T-helper 9 cell (primary cell): ENCODE measurements at regions not wholly inside any gene's neighbourhood (a gene's known extent, or its start where the extent isn't known, plus 50 kb on each side); places are given as distances from the start of the nearest gene placed in this dataset.
A peak's percentile ranks its signal among the peaks of the same experiment; 100 is the strongest.

Experiments used
- DNase-seq: peaks from one replicate; pipeline ENCODE4 v3.0.0-alpha.2; 2020

GRCh38 chr1:65687428-65688214 is 105.1 kb upstream of the PDE4B start:
- peak; percentile 74 for DNase-seq

DNA sequence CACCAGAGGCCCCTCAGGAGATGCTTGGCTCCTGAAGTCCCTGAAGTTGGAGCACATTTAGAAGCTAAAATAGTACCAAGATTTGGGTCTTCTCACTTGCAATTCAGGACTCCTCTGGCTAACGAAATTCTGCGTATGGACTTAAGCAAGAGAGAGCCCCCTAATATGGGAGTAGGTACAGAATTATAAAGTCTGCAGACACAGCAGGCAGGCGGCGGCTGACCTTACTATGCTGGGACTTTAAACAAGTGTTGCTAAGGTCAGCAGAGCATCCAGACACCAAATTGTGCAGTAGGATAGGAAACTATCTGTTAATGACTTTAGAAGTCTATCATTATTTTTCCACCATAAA is 104.5 kb upstream of the PDE4B start:
- DNase-seq = no peak

- no peak for DNase-seq
These were observed 103.8 kb upstream of the PDE4B start for GRCh38 chr1:65688848-65689247.

- no peak for DNase-seq
These were observed 101.4 kb upstream of the PDE4B start for GRCh38 chr1:65691152-65691900.

DNA sequence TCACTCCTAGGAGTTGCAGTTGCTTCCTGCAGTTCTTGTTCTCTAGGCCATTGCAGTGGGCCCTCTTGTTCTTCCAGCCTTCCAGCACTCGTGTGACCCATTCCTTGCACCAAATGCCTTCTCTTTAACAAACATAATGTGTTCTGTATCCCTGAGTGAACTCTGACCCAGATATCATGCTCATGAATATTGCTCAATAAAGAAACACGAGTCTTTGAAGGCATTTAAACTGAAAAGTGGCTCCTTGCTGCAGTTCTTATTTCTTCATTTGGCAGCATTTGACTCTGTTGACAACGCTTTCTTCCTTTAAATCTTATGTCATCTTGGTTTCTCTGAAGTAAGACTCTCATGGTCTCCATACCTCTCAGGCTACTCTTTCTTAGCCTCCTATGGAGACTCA is 100.7 kb upstream of the PDE4B start:
- DNase-seq = no peak

DNA sequence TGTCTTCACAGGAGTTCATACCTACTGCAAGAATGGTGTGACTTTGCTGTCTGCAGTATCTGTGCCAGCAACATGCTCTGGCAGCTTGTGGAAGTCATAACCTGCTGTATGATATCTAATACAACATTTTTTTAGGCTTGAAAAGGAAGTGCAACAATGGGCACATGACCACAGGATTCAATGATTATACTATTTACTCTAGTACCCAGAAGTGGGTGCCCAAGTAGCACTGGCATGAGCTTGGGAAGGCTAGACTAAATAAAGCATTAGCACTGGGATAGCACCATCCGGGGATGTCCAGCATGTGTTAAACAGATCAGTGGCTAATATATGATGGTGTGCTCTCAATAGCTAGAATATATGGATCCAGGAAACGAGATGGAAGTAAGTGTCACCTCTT is 98.6 kb upstream of the PDE4B start:
- DNase-seq = no peak

DNA sequence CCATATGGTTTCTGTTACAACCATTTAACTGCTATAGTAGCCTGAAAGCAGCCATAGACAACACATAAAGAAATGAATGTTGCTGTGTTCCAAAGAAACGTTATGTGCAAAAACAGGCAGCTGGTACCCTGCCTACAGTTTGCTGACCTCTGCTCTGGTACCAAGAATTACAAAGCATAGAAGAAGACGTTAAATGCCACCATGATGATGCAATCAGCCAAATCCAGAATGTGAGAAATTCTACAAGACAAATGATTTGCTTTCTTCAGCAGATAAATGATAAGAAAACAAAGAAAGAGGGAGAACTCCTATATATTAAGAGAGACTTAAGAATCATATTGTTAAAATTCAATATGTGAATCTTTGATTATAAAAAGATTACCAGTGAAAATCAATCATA is 97.8 kb upstream of the PDE4B start:
- no peak for DNase-seq

DNA sequence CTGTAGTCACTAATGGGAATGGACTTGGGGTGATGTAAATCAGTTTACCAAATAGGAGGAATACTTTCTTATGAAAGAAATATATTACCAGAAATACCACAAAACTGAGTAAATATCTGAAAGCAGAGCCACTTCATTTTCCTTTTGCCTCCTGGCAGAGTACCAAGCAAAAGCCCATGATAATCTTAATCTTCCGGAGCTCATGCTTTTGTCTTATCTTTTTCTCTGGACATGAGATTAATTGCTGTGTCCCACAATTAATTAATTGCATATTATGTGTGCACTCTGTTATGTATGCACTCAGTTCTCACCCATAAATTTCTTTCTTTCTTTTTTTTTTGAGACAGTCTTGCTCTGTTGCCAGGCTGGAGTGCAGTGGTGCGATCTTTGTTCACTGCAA is 94.1 kb upstream of the PDE4B start:
- no peak for DNase-seq

- DNase-seq = no peak
These were observed 88.8 kb upstream of the PDE4B start for GRCh38 chr1:65703853-65704252.

DNA sequence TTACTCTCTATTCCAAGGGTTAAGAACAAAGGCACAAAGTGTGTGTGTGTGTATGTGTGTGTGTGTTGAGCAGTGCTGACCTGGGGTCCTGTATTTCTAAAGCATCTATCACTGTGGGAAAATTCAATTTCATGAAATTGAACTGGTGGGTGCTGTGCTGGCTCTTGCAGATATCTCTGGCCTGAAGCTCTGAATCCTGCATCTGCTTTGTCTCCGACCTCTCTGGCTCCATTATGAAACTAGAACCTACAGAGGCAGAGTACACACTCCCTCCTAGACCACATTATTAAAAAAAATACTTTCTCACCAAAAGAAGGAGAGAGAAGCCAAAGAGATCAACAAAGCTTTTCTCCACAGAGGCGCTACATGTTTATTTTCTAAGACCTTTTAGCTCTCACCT is 88.4 kb upstream of the PDE4B start:
- no peak for DNase-seq

- no peak for DNase-seq
These were observed 74.8 kb upstream of the PDE4B start for GRCh38 chr1:65717815-65718454.

DNA sequence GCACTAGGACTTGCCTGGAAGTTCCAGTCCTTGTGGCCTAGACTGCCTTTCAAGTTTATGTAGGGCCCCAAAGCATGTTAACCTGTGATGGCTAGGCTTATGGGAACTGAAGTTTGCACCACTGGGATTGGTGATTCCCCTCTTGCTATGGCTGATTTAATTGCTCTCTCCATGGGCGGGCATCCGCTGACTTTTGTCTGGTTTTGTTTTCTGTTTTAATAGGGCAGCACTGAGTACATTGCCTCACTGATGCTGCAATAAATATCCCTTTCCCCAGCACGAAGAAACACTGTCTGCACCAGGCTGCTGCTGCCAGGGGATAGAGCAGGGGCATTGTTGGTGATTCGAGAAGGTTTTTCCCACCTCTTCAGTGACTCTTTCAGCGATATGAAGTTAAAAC is 73.3 kb upstream of the PDE4B start:
- no peak for DNase-seq

- no peak for DNase-seq
These were observed 70.2 kb upstream of the PDE4B start for GRCh38 chr1:65722461-65722860.

- no peak for DNase-seq
These were observed 68.5 kb upstream of the PDE4B start for GRCh38 chr1:65724151-65724550.

DNA sequence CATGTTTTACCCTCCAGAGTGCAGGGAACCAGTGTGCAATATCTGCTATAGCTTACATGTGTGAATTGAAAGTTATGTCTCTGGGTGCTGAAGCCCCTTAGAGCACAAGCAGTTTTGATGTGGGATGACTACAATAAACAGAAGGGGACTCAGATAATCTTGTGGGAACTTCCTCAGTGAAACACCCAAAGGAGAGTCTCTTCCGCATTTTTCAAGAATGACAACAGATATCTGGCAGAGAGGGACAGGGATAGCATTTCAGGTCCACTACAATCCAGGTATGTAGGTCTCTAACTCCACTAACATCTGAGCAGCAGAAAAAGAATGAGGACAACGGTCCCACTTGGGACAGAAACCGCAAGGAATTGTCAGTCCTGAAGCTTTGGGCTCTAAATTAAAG is 67.6 kb upstream of the PDE4B start:
- no peak for DNase-seq

GRCh38 chr1:65728504-65728903 is 64.2 kb upstream of the PDE4B start:
- no peak for DNase-seq

DNA sequence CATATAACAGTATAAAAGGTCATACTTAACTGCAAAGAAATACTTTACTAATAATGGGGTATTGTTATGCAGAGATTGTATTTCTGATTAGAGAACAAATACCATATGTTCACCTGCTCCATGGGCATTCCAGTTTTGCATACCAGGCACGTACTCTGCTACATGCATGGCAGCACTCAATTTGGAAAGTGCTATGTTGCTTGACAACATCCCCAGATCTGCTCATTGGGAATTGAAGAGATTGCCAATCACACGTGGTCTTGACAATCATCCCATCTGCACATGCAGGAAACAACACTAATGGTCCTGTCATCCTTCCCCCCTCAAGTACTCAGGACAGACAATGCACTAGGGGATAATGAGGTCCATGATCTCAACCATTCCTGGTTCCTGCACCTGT is 63.4 kb upstream of the PDE4B start:
- no peak for DNase-seq

GRCh38 chr1:65734979-65735378 is 57.7 kb upstream of the PDE4B start:
- no peak for DNase-seq

DNA sequence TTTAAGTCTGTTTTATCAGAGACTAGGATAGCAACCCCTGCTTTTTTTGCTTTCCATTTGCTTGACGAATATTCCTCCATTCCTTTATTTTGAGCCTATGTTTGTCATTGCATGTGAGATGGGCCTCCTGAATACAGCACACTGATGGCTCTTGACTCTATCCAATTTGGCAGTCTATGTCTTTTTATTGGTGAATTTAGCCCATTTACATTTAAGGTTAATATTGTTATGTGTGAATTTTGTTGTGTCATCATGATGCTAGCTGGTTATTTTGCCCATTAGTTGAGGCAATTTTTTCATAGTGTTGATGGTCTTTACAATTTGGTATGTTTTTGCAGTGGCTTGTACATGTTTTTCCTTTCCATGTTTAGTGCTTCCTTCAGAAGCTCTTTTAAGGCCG is 50.7 kb upstream of the PDE4B start:
- no peak for DNase-seq
